Ectodermal cell (in vitro differentiated cells): ENCODE measurements at regions not wholly inside any gene's neighbourhood (a gene's known extent, or its start where the extent isn't known, plus 50 kb on each side); places are given as distances from the start of the nearest gene placed in this dataset.

ENCODE experiments used
- H3K27ac ChIP-seq: 2 replicates; pipeline ENCODE4 v1.7.0; 2013; ENCODE audit warnings: mild to moderate bottlenecking, low read depth, low read length; ENCODE audit not compliant: insufficient read depth, poor library complexity, severe bottlenecking
- H3K27me3 ChIP-seq: 2 replicates; pipeline ENCODE4 v1.7.0; 2013; ENCODE audit warnings: mild to moderate bottlenecking, low read length; ENCODE audit not compliant: insufficient read depth, control insufficient read depth, poor library complexity, severe bottlenecking
- H3K36me3 ChIP-seq: one replicate; pipeline ENCODE4 v1.7.0; 2013; ENCODE audit warnings: low read length; ENCODE audit not compliant: control insufficient read depth, insufficient read depth
- H3K4me1 ChIP-seq: one replicate; pipeline ENCODE4 v1.7.0; 2013; ENCODE audit warnings: low read length; ENCODE audit not compliant: control insufficient read depth, insufficient read depth
- H3K4me3 ChIP-seq: 2 replicates; pipeline ENCODE4 v1.7.0; 2013; ENCODE audit warnings: low read depth, low read length, control low read depth; ENCODE audit not compliant: insufficient read depth
- H3K9me3 ChIP-seq: 2 replicates; pipeline ENCODE4 v1.7.0; 2013; ENCODE audit warnings: mild to moderate bottlenecking, low read length, moderate library complexity; ENCODE audit not compliant: control insufficient read depth
- WGBS, 2 experiments: methylation state at CpG; one replicate each; pipeline ENCODE4 v1.1.7; 2013; ENCODE audit warnings: missing lambda C conversion rate in 2 of 2; 5-methylcytosine and 5-hydroxymethylcytosine counted together

- Histone ChIP-seq H3K27me3 (no peaks in the 10 kb centered on the region), H3K4me1 (no peaks in the 10 kb centered on the region), H3K4me3 (no peak overlapping the region), H3K27ac (no peak overlapping the region), H3K36me3 (no peaks in the 10 kb centered on the region), H3K9me3 (no peaks in the 10 kb centered on the region)
- WGBS, 2 experiments: 92 to 94% methylated on average over 2 of the region's 2 CpGs
Measured at GRCh38 chr2:200170221-200170620, 136.3 kb upstream of the SPATS2L start.

GRCh38 chr2:200171731-200172482 lies 134.6 kb upstream of the SPATS2L start:
- Histone ChIP-seq H3K36me3 (no peaks in the 10 kb centered on the region), H3K4me3 (no peak overlapping the region), H3K27me3 (no peaks in the 10 kb centered on the region), H3K9me3 (no peaks in the 10 kb centered on the region), H3K27ac (no peak overlapping the region), H3K4me1 (no peaks in the 10 kb centered on the region)
- 93% methylated on average over 3 of the region's 4 CpGs for WGBS, 2 experiments

GRCh38 chr2:200172521-200172920 lies 134.0 kb upstream of the SPATS2L start:
- H3K4me3 ChIP-seq: no peak overlapping the region
- H3K27ac ChIP-seq: no peak overlapping the region
- H3K27me3 ChIP-seq: no peaks in the 10 kb centered on the region
- WGBS, 2 experiments: 86% methylated on average over 1 of the region's 1 CpG; no CpG with 5 or more reads in 1 of the 2 experiments
- H3K36me3 ChIP-seq: no peaks in the 10 kb centered on the region
- H3K9me3 ChIP-seq: no peaks in the 10 kb centered on the region
- no peaks in the 10 kb centered on the region for H3K4me1 ChIP-seq

- no peaks in the 10 kb centered on the region for H3K4me1 ChIP-seq
- H3K36me3 ChIP-seq: no peaks in the 10 kb centered on the region
- H3K9me3 ChIP-seq: no peaks in the 10 kb centered on the region
- no peaks in the 10 kb centered on the region for H3K27me3 ChIP-seq
- 90 to 94% methylated on average over 9 of the region's 9 CpGs for WGBS, 2 experiments
- no peak overlapping the region for H3K27ac ChIP-seq
- no peak overlapping the region for H3K4me3 ChIP-seq
Measured at GRCh38 chr2:200172944-200173581, 133.4 kb upstream of the SPATS2L start.

- H3K36me3 ChIP-seq: no peaks in the 10 kb centered on the region
- no peak overlapping the region for H3K4me3 ChIP-seq
- H3K4me1 ChIP-seq: no peaks in the 10 kb centered on the region
- H3K27ac ChIP-seq: no peak overlapping the region
- 83% methylated on average over 1 of the region's 3 CpGs; no CpG with 5 or more reads in 1 of the 2 experiments for WGBS, 2 experiments
- no peaks in the 10 kb centered on the region for H3K9me3 ChIP-seq
- H3K27me3 ChIP-seq: no peaks in the 10 kb centered on the region
Measured at GRCh38 chr2:200173691-200174090, 132.8 kb upstream of the SPATS2L start.

GRCh38 chr2:200174433-200175216 lies 131.9 kb upstream of the SPATS2L start:
- no peak overlapping the region for H3K27ac ChIP-seq
- no peak overlapping the region for H3K4me3 ChIP-seq
- no peaks in the 10 kb centered on the region for H3K36me3 ChIP-seq
- H3K4me1 ChIP-seq: no peaks in the 10 kb centered on the region
- no peaks in the 10 kb centered on the region for H3K9me3 ChIP-seq
- WGBS, 2 experiments: 96 to 97% methylated on average over 55 of the region's 55 CpGs
- H3K27me3 ChIP-seq: no peaks in the 10 kb centered on the region

GRCh38 chr2:200177971-200178911 lies 128.3 kb upstream of the SPATS2L start:
- no peak overlapping the region for H3K27ac ChIP-seq

GRCh38 chr2:200179151-200179550 lies 127.3 kb upstream of the SPATS2L start:
- 87 to 95% methylated on average over 5 of the region's 6 CpGs for WGBS, 2 experiments
- no peaks in the 10 kb centered on the region for H3K27me3 ChIP-seq

More at GRCh38 chr2:200177971-200178911, 128.3 kb upstream of the SPATS2L start:
- Histone ChIP-seq H3K4me3 (no peak overlapping the region), H3K36me3 (no peaks in the 10 kb centered on the region), H3K27me3 (no peaks in the 10 kb centered on the region), H3K9me3 (no peaks in the 10 kb centered on the region), H3K4me1 (no peaks in the 10 kb centered on the region)
- WGBS, 2 experiments: 91 to 93% methylated on average over 4 of the region's 4 CpGs

GRCh38 chr2:200180943-200181342 lies 125.5 kb upstream of the SPATS2L start:
- no peaks in the 10 kb centered on the region for H3K36me3 ChIP-seq
- WGBS, 2 experiments: 87 to 88% methylated on average over 3 of the region's 3 CpGs
- no peaks in the 10 kb centered on the region for H3K9me3 ChIP-seq
- H3K4me3 ChIP-seq: no peak overlapping the region
- no peaks in the 10 kb centered on the region for H3K4me1 ChIP-seq
- H3K27ac ChIP-seq: no peak overlapping the region
- H3K27me3 ChIP-seq: no peaks in the 10 kb centered on the region

More at GRCh38 chr2:200179151-200179550, 127.3 kb upstream of the SPATS2L start:
- H3K4me1 ChIP-seq: no peaks in the 10 kb centered on the region
- H3K36me3 ChIP-seq: no peaks in the 10 kb centered on the region
- no peaks in the 10 kb centered on the region for H3K9me3 ChIP-seq
- H3K27ac ChIP-seq: no peak overlapping the region
- H3K4me3 ChIP-seq: no peak overlapping the region
